Adrenal gland (tissue), 5 donors: ENCODE measurements at regions not wholly inside any gene's neighbourhood (a gene's known extent, or its start where the extent isn't known, plus 50 kb on each side); places are given as distances from the start of the nearest gene placed in this dataset.

Experiments used
- CTCF ChIP-seq, 6 experiments: fragments of 450-650 bp in 4 of 6; fragments of 200-600 bp in 2 of 6; sonication (generic) in 1 of 6; IDR thresholded peaks; 1 replicate in 5 of 6; 2 replicates in 1 of 6; pipeline versions ENCODE4 v1.5.1 to v1.8.0; 2016 to 2021; ENCODE audit warnings: antibody characterized with exemption in 6 of 6, mild to moderate bottlenecking in 2 of 6, moderate library complexity in 1 of 6
- POLR2A ChIP-seq, 2 donors: fragments of 450-650 bp; IDR thresholded peaks; one replicate each; pipeline ENCODE4 v1.6.1; 2017; ENCODE audit warnings: antibody characterized with exemption in 2 of 2, mild to moderate bottlenecking in 2 of 2, moderate library complexity in 1 of 2
- donor health status: DM: no; HTN: no; CAD: no.

- no peak for TF ChIP-seq CTCF (IDR thresholded peaks at IDR 0.05)
- no peak for TF ChIP-seq POLR2A (IDR thresholded peaks at IDR 0.05)
Observed at GRCh38 chr17:77696721-77697460, 261.6 kb upstream of the TNRC6C start.
